HG02759 (cell line): ENCODE measurements at regions not wholly inside any gene's neighbourhood (a gene's known extent, or its start where the extent isn't known, plus 50 kb on each side); places are given as distances from the start of the nearest gene placed in this dataset.
A peak's percentile ranks its signal among the peaks of the same experiment; 100 is the strongest.

Source experiments
- ATAC-seq: cut with Tn5 transposase; IDR thresholded peaks from one replicate; pipeline ENCODE4 v1.9.1; 2021; ENCODE audit warnings: mild to moderate bottlenecking, moderate library complexity; ENCODE audit not compliant: unreplicated experiment

- peak; percentile 83 for ATAC-seq
Measured at GRCh38 chrX:69028006-69028760, 137.1 kb downstream of the PJA1 start.

GRCh38 chrX:69027181-69028005 lies 137.9 kb downstream of the PJA1 start:
- peak; percentile 67 for ATAC-seq

GRCh38 chrX:69025802-69026301 lies 139.4 kb downstream of the PJA1 start:
- ATAC-seq: no peak

- ATAC-seq: no peak
Measured at GRCh38 chrX:69024931-69025330, 140.3 kb downstream of the PJA1 start.

GRCh38 chrX:69024161-69024736 lies 141.0 kb downstream of the PJA1 start:
- ATAC-seq: no peak

- no peak for ATAC-seq
Measured at GRCh38 chrX:69022430-69022829, 142.8 kb downstream of the PJA1 start.

GRCh38 chrX:69021141-69021960 lies 143.9 kb downstream of the PJA1 start:
- no peak for ATAC-seq

GRCh38 chrX:69020316-69020715 lies 144.9 kb downstream of the PJA1 start:
- no peak for ATAC-seq

- ATAC-seq: no peak
Measured at GRCh38 chrX:69019073-69019890, 146.0 kb downstream of the PJA1 start.

- ATAC-seq: no peak
Measured at GRCh38 chrX:69018416-69019072, 146.7 kb downstream of the PJA1 start.

- no peak for ATAC-seq
Measured at GRCh38 chrX:69016293-69016941, 148.8 kb downstream of the PJA1 start.

GRCh38 chrX:69015564-69016292 lies 149.5 kb downstream of the PJA1 start:
- no peak for ATAC-seq

- ATAC-seq: no peak
Measured at GRCh38 chrX:69015156-69015555, 150.1 kb downstream of the PJA1 start.

- no peak for ATAC-seq
Measured at GRCh38 chrX:69014200-69014599, 151.1 kb downstream of the PJA1 start.

- ATAC-seq: no peak
Measured at GRCh38 chrX:69010339-69010738, 154.9 kb downstream of the PJA1 start.

GRCh38 chrX:69000877-69001276 lies 164.4 kb downstream of the PJA1 start:
- no peak for ATAC-seq

GRCh38 chrX:68999931-69000330 lies 165.3 kb downstream of the PJA1 start:
- ATAC-seq: no peak

- no peak for ATAC-seq
Measured at GRCh38 chrX:68999356-68999755, 165.9 kb downstream of the PJA1 start.
